Heart right ventricle (tissue), 16 donors: ENCODE measurements at regions not wholly inside any gene's neighbourhood (a gene's known extent, or its start where the extent isn't known, plus 50 kb on each side); places are given as distances from the start of the nearest gene placed in this dataset.
"Not testable (repeated sequence)": the region's sequence is repeated elsewhere in the genome, so short reads cannot be mapped to it uniquely, and the experiment has no call there.

ENCODE experiments used
- ATAC-seq, 8 donors: fragments of 200-7000 bp; cut with Tn5 transposase; one replicate each; pipeline ENCODE4 v1.9.1; 2020; ENCODE audit warnings: mild to moderate bottlenecking in 8 of 8, moderate library complexity in 8 of 8, moderate number of reproducible peaks in 1 of 8
- DNase-seq, 2 donors: peaks; one replicate each; pipeline ENCODE4 v3.0.0-alpha.2; 2020
- H3K27ac ChIP-seq, 10 donors: fragments of 200-600 bp; sonication (generic) in 2 of 10; one replicate each; pipeline versions ENCODE4 v1.5.0 to v1.8.0; 2020 to 2022; ENCODE audit warnings: mild to moderate bottlenecking in 3 of 10
- H3K27me3 ChIP-seq, 7 donors: fragments of 200-600 bp; one replicate each; pipeline ENCODE4 v1.8.0; 2021 to 2022; ENCODE audit warnings: mild to moderate bottlenecking in 2 of 7
- H3K36me3 ChIP-seq, 9 donors: fragments of 200-600 bp; sonication (generic) in 1 of 9; one replicate each; pipeline versions ENCODE4 v1.5.0 to v1.8.0; 2020 to 2022; ENCODE audit warnings: mild to moderate bottlenecking in 2 of 9
- H3K4me1 ChIP-seq, 9 donors: fragments of 200-600 bp; sonication (generic) in 1 of 9; one replicate each; pipeline versions ENCODE4 v1.5.0 to v1.8.0; 2020 to 2022; ENCODE audit warnings: mild to moderate bottlenecking in 4 of 9
- H3K4me3 ChIP-seq, 10 donors: fragments of 200-600 bp; sonication (generic) in 2 of 10; one replicate each; pipeline versions ENCODE4 v1.5.0 to v1.8.0; 2020 to 2022; ENCODE audit warnings: mild to moderate bottlenecking in 7 of 10, moderate library complexity in 2 of 10
- H3K9me3 ChIP-seq, 11 donors: fragments of 200-600 bp in 10 of 11; sonication (generic) in 2 of 11; one replicate each; pipeline versions ENCODE4 v1.5.0 to v1.8.0; 2013 to 2022; ENCODE audit warnings: mild to moderate bottlenecking in 2 of 11, control low read depth in 1 of 11, moderate library complexity in 1 of 11
- CTCF ChIP-seq, 9 donors: fragments of 200-600 bp; sonication (generic) in 2 of 9; IDR thresholded peaks; one replicate each; pipeline versions ENCODE4 v1.5.0 to v1.8.0; 2021 to 2022; ENCODE audit warnings: antibody characterized with exemption in 9 of 9, mild to moderate bottlenecking in 5 of 9, moderate library complexity in 1 of 9
- WGBS, 2 donors: extraction: QIAGEN DNeasy Blood & Tissue Kit; methylation state at CpG; one replicate each; pipeline ENCODE4 v1.1.7; 2013; ENCODE audit warnings: inconsistent platforms in 1 of 2; 5-methylcytosine and 5-hydroxymethylcytosine counted together
- intact Hi-C, 10 donors: fragments of 100-400 bp; cut with DNase I; formaldehyde crosslinking; loops; one replicate each; pipeline versions ENCODE4 v1.11.1 to v1.14.2; 2022
- donor health status: Arrhythmogenic right ventricular cardiomyopathy.
- donor health status: ischemic (EF 13 %, LVEDD 7.1; RV severe dilation, severe dysfunction).
- donor health status: healthy with polysubstance abuse.
- donor health status: DM: no; HTN: yes; CAD: no.
- donor health status: DM: no; HTN: no; CAD: no.
- donor health status: ischemic (EF 25% LVEDD 6.9; RV normal size, moderate dysfunction).
- donor health status: ischemic (EF 25% LVEDD 5.7; RV mildly dilated, moderate dysfunction).
- donor health status: healthy.
- donor health status: DM: yes; HTN: yes; CAD: no.
- donor health status: Ischemic cardiomyopathy.
- donor health status: ischemic (EF 35%, LVEDD 5.7; RV mildly dilated, moderate dysfunction).
- donor health status: nonischemic (EF 11% LVEDD 7.7; RV severe dilation, severe dysfunction).
- donor health status: DM: yes; HTN: yes; CAD: no.
- donor health status: PGD.
- donor health status: ischemic (EF 29% LVEDD 5.4; RV normal size, mild dysfunction).
- donor health status: nonischemic (EF 23%, LVEDD 6.1; RV moderate dilation, normal function).

DNA sequence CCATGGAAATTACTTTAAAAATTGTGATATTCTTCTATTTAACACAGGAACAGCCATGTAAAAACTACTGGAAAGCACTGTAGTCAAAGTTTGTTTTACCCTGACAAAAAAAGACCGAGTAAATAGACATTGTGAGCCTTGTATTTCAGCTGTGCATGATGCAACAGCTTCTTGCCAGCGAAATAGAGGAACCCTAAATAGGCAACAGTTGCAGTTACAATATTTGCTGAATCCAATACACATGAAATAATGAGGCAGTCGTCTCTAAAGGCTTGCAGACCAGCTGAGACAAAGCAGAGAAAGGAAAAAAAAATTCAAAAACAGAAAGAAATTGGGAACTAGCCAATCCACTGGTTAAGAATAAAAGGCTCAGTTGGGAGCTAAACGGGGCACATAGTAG lies 1001.1 kb downstream of the OLFM4 start:
- Histone ChIP-seq H3K4me1 (no peaks in the 10 kb centered on the region), H3K27ac (no peak overlapping the region), H3K27me3 (no peaks in the 10 kb centered on the region), H3K9me3 (peaks cover 0 to 54% (median 6%) of the 10 kb centered on the region in 11 donors), H3K36me3 (no peaks in the 10 kb centered on the region), H3K4me3 (no peak overlapping the region)
- TF ChIP-seq CTCF (IDR thresholded peaks at IDR 0.05): no peak
- ATAC-seq: no peak
- 61 to 74% methylated on average over 4 of the region's 4 CpGs for WGBS, 2 donors
- no peak for DNase-seq
- intact Hi-C loops: no loop called here

DNA sequence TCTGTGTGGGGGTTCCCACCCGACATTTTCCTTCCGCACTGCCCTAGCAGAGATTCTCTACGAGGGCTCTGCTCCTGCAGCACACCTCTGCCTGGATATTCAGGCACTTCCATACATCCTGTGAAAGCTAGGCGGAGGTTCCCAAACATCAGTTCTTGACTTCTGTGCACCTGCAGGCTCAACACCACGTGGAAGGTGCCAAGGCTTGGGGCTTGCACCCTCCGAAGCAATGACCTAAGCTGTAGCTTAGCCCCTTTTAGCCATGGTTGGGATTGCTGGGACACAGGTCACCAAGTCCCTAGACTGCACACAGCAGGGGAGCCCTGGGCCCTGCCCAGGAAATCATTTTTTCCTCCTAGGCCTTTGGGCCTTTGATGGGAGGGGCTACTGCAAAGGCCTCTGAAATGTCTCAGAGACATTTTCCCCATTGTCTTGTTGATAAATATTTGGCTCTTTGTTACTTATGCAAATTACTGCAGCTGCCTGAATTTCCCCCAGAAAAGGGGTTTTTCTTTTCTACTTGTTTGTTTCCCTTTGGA lies 1004.8 kb downstream of the OLFM4 start:
- intact Hi-C loops: no loop called here
- WGBS, 2 donors: 70 to 90% methylated on average over 6 of the region's 6 CpGs
- H3K4me1 ChIP-seq: no peaks in the 10 kb centered on the region

DNA sequence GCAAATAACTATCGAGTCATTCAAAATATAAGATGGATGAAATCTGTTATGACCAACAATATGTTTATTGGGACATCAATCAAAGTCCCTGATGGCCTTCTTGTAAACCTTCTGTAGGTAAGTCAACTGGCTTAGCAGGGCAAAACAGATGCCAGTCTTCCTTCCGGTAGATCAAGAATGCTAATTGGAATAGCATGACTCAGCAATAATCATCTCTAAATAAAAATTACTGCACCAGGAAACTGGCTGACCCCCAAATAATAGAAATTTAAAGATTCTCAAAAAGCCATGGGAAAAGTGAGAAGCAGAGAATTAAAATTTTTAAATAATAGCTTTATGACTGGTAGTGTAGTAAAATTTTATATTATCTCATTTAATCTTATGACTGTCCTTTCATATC lies 1005.4 kb downstream of the OLFM4 start:
- WGBS, 2 donors: 91 to 95% methylated on average over 2 of the region's 2 CpGs
- DNase-seq (no peak), ATAC-seq (no peak)
- no peak for TF ChIP-seq CTCF (IDR thresholded peaks at IDR 0.05)
- H3K36me3 ChIP-seq: no peaks in the 10 kb centered on the region
- H3K27me3 ChIP-seq: no peaks in the 10 kb centered on the region
- H3K4me1 ChIP-seq: no peaks in the 10 kb centered on the region
- peaks cover 0 to 36% (median 0%) of the 10 kb centered on the region in 11 donors for H3K9me3 ChIP-seq
- no peak overlapping the region for H3K27ac ChIP-seq
- intact Hi-C loops: no loop called here
- H3K4me3 ChIP-seq: no peak overlapping the region

More for the DNA sequence above, 1004.8 kb downstream of the OLFM4 start:
- H3K36me3 ChIP-seq: no peaks in the 10 kb centered on the region
- no peak overlapping the region for H3K4me3 ChIP-seq
- ATAC-seq (no peak), DNase-seq (no peak)
- H3K9me3 ChIP-seq: peaks cover 0 to 36% (median 0%) of the 10 kb centered on the region in 11 donors
- no peak for TF ChIP-seq CTCF (IDR thresholded peaks at IDR 0.05)
- no peaks in the 10 kb centered on the region for H3K27me3 ChIP-seq
- no peak overlapping the region for H3K27ac ChIP-seq

DNA sequence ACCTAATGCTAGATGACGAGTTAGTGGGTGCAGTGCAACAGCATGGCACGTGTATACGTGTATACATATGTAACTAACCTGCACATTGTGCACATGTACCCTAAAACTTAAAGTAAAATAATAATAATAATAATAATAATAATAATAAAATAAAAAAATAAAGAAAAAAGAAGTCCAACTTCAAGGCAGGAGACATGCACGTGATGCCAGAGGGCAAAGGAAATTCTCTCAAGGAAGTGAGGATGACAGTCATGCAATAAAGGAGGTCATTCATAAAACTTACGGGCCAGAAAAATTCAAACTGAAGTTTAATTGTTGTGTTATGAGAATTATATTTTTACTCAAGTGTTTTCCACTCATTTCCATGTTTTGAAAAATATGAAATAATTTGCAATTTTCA lies 1028.8 kb downstream of the OLFM4 start:
- intact Hi-C loops, H3K4me3 ChIP-seq, H3K27me3 ChIP-seq, H3K27ac ChIP-seq, H3K36me3 ChIP-seq, H3K9me3 ChIP-seq, DNase-seq, H3K4me1 ChIP-seq, ATAC-seq: not testable (repeated sequence)
- 84 to 87% methylated on average over 5 of the region's 5 CpGs for WGBS, 2 donors

DNA sequence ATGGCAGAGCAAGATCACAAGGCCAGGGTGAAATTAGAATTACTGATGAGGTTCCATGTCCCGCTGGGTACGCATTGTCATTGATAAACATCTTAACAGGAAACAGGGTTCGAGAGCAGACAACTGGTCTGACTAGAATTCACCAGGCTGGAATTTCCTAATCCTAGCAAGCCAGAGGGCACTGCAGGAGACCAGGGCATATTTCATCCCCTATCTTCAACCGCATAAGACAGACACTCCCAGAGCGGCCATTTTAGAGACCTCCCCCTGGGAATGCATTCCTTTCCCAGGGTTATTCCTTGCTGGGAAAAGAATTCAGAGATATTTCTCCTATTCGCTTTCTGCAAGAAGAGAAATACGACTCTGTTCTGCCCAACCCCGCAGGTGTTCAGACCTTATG lies 1041.3 kb downstream of the OLFM4 start:
- intact Hi-C loops, H3K36me3 ChIP-seq, DNase-seq, ATAC-seq, H3K27me3 ChIP-seq, H3K4me1 ChIP-seq, H3K4me3 ChIP-seq, H3K27ac ChIP-seq: not testable (repeated sequence)
- WGBS, 2 donors: 85 to 91% methylated on average over 8 of the region's 8 CpGs
- H3K9me3 ChIP-seq: peaks cover 0 to 44% (median 8%) of the 10 kb centered on the region in 11 donors
